ENCODE measurements at regions not wholly inside any gene's neighbourhood (a gene's known extent, or its start where the extent isn't known, plus 50 kb on each side); places are given as distances from the start of the nearest gene placed in this dataset.

- no peak for DNase-seq
These were observed 394.6 kb upstream of the LRATD1 start for GRCh38 chr2:14237902-14238301.

- no peak for DNase-seq
These were observed 392.9 kb upstream of the LRATD1 start for GRCh38 chr2:14239605-14240004.

- no peak for DNase-seq
These were observed 391.6 kb upstream of the LRATD1 start for GRCh38 chr2:14240868-14241267.

- no peak for DNase-seq
These were observed 386.6 kb upstream of the LRATD1 start for GRCh38 chr2:14245901-14246300.

GRCh38 chr2:14255135-14255820 lies 377.2 kb upstream of the LRATD1 start:
- no peak for DNase-seq

GRCh38 chr2:14256890-14257289 lies 375.6 kb upstream of the LRATD1 start:
- DNase-seq, result no peak

GRCh38 chr2:14257801-14258507 lies 374.6 kb upstream of the LRATD1 start:
- no peak for DNase-seq

GRCh38 chr2:14261771-14262170 lies 370.7 kb upstream of the LRATD1 start:
- DNase-seq, result no peak

- DNase-seq, result no peak
These were observed 369.5 kb upstream of the LRATD1 start for GRCh38 chr2:14263053-14263452.

GRCh38 chr2:14270036-14270582 lies 362.4 kb upstream of the LRATD1 start:
- DNase-seq, result no peak

GRCh38 chr2:14272396-14273075 lies 360.0 kb upstream of the LRATD1 start:
- no peak for DNase-seq

GRCh38 chr2:14273650-14274049 lies 358.9 kb upstream of the LRATD1 start:
- DNase-seq, result no peak

- no peak for DNase-seq
These were observed 348.3 kb upstream of the LRATD1 start for GRCh38 chr2:14284244-14284643.

GRCh38 chr2:14285812-14286211 lies 346.7 kb upstream of the LRATD1 start:
- no peak for DNase-seq

GRCh38 chr2:14288016-14288415 lies 344.5 kb upstream of the LRATD1 start:
- no peak for DNase-seq

GRCh38 chr2:14292964-14293363 lies 339.6 kb upstream of the LRATD1 start:
- no peak for DNase-seq

- DNase-seq, result no peak
These were observed 335.2 kb upstream of the LRATD1 start for GRCh38 chr2:14297340-14297739.

- DNase-seq, result no peak
These were observed 334.6 kb upstream of the LRATD1 start for GRCh38 chr2:14297906-14298305.

GRCh38 chr2:14301331-14301730 lies 331.2 kb upstream of the LRATD1 start:
- no peak for DNase-seq

- no peak for DNase-seq
These were observed 329.0 kb upstream of the LRATD1 start for GRCh38 chr2:14303366-14304115.

- no peak for DNase-seq
These were observed 328.2 kb upstream of the LRATD1 start for GRCh38 chr2:14304326-14304725.

- no peak for DNase-seq
These were observed 326.2 kb upstream of the LRATD1 start for GRCh38 chr2:14306268-14306861.

GRCh38 chr2:14313341-14313740 lies 319.2 kb upstream of the LRATD1 start:
- DNase-seq, result no peak
